ENCODE measurements at regions not wholly inside any gene's neighbourhood (a gene's known extent, or its start where the extent isn't known, plus 50 kb on each side); places are given as distances from the start of the nearest gene placed in this dataset.

DNA sequence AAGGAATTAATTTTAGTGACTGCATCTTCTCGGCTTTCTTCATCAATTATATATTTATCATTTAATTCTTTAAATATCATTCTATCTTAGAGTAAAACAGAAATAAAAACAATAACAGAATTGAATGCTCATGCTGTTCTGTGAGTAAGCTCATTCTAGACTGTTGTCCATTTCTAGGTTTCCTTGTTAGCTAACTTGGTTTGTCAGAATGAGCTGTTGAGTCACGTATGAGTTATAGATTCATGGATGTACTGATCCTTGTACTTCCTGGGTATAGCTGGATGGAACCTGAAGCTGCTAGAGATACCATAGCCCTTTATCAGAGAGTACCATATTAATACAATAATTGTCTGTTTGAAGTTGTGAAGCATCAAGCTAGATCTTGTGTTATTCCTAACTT, 515.3 kb downstream of the TENT5A start:
- TF ChIP-seq, protein P1, sequence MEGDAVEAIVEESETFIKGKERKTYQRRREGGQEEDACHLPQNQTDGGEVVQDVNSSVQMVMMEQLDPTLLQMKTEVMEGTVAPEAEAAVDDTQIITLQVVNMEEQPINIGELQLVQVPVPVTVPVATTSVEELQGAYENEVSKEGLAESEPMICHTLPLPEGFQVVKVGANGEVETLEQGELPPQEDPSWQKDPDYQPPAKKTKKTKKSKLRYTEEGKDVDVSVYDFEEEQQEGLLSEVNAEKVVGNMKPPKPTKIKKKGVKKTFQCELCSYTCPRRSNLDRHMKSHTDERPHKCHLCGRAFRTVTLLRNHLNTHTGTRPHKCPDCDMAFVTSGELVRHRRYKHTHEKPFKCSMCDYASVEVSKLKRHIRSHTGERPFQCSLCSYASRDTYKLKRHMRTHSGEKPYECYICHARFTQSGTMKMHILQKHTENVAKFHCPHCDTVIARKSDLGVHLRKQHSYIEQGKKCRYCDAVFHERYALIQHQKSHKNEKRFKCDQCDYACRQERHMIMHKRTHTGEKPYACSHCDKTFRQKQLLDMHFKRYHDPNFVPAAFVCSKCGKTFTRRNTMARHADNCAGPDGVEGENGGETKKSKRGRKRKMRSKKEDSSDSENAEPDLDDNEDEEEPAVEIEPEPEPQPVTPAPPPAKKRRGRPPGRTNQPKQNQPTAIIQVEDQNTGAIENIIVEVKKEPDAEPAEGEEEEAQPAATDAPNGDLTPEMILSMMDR (IDR thresholded peaks at IDR 0.05; ENCODE audit: insufficient read depth, low read length) = no peak
- no peak for TF ChIP-seq POLR2AphosphoS5 (IDR thresholded peaks at IDR 0.05; ENCODE audit: low read depth)
- no peak for TF ChIP-seq REST (IDR thresholded peaks at IDR 0.05; ENCODE audit: insufficient replicate concordance, low read depth)
- no peak for TF ChIP-seq GABPA (IDR thresholded peaks at IDR 0.05; ENCODE audit: low read depth)
- TF ChIP-seq SPI1 (IDR thresholded peaks at IDR 0.05; ENCODE audit: borderline replicate concordance, low read depth) = no peak

Measured in HL-60 (cell line).